ENCODE measurements at regions not wholly inside any gene's neighbourhood (a gene's known extent, or its start where the extent isn't known, plus 50 kb on each side); places are given as distances from the start of the nearest gene placed in this dataset.
A peak's percentile ranks its signal among the peaks of the same experiment; 100 is the strongest.
"Not testable (repeated sequence)": the region's sequence is repeated elsewhere in the genome, so short reads cannot be mapped to it uniquely, and the experiment has no call there.

DNA sequence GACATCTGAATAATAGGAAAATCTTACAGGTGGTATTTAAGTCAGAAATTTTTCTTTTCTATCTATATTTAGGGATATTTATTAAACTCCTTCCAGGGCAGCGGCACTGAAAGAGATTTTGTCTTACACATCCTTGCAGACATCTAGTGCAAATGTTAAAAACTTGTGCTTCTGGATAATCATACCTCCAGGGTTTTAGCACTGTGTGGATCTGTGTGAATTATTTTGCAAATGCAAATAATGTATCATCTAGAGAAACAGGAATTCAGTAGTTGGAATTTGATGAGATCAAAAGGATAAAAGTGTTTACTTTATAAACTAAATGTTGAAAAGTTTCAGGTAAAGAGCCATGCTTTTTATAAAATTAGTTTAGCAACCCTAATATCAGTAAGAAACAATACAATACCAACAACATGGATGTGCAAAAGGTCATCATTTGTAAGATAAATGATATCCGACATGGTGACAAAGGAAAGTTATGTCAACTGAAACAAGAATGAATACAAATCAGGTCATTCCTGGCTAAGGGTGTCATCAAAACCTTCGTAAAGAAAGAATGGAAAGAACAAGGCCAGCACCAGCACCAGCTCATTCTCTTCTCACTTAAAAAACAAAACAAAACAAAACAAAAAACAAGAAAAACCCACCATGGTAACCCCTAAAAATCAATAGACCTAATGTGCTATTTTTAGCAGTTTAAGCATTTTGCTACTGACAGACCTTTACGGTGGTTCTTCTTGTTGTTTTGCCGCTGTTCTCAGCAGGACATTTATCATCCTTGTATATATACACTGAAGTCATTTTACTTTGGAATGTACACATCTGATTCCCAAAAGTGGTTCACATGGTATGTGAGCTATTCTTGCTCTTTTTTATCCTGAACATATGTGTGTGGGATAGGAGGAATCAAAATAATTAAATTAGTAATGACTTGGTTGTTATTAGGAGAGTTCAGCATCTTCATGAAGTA is 219.7 kb upstream of the NDST3 start:
- peak; percentile 17 for DNase-seq

DNA sequence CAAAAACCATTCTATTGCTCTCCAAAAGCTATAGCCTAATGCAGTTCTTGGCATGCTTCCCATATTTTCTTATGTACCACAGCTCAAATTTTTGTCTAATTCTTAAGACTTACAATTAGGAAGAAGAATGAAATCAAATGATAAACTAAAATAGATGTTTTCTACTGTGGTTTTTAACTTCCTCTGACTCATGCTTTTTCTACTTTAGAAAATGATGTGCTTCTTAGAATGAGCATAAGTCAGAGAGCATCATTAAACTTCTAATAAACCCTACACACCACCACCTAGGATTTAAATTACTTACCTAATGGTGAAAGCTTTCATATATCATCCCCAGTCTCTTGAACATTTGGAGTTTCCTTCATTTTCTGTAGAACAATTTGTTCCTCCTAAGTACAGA is 217.0 kb upstream of the NDST3 start:
- DNase-seq: peak; percentile 38

DNA sequence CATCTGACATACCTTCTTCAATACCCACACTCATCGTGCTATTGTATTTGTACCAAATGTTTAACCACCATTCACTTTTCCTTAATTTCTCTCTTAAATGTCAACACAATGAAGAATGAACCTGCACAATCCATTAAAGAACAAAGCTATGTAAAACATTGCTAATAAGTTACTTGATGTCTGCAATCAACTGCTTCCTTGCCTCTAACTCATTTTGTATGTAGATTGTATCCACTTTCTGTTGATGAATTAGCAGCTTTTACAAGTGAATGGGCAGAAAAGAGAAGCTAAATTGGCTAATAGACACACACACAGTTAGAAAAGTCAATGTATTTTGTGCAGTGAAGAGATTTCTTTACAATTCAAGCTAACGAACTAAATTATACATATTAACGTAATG is 212.5 kb upstream of the NDST3 start:
- no peak for DNase-seq

DNA sequence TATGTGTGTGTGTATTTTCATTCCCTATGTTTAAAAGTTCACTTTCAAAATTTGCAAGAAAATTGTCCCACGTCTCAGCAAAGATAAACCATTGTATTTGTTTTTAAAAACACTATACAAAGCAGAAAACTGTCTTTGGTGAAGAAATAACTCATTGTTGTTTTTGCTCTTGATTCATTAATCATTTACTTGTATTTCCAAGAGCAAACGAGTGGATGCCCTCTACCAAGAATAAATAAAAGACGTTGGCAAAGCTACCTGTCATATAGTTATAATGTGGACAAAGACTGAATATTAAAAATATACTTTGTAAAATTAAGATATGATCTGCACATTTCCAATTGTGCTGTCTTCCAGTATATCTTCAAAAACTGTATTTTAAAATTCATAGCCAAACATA is 210.9 kb upstream of the NDST3 start:
- no peak for DNase-seq

DNA sequence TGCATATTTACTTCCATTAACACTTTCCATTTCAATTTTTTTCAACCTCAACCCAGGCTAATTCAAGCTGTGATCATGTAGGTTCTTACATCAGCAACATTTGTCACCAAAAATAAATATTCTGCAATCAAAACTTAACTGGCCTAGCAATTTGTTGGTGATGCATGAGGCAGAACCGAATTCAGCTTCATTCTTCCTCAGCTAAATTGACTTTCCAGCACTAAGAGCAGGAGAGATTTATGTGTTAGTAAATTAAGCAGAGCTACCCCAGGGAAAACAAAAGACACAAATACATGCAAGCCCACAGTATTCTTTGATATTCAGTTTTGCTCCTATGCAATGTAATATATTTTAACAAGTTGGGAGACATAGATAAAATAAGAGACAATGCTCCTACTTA is 208.7 kb upstream of the NDST3 start:
- DNase-seq: no peak

DNA sequence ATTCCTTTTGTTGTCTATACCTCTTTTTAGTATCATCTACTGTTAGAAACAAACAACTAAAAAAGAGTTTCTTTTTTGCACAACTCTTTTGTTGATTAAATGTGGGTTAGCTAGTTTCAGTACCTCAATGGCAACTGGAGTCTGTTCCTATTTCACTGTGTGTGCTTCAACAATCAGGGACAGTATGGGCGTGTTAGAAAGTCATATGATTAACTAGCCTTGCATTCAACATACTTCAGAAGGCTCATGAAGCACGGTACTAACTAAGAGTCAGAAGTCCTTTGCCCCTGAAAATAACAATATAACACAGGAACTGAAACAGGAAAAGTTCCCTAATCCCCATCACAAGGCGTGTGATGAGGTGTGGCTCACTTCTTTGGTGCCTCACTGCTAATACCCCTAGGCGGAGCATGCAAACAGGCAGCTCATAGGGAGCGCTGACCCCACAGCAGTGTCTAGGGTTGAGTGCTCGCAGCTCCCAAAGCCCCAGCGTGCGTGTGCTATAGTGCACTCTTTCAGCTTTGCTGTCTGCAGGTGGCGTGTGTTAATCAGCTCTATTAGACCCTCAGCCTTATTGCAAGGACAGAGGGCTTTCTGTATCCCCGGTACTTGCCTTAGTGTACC is 203.1 kb upstream of the NDST3 start:
- DNase-seq: no peak

DNA sequence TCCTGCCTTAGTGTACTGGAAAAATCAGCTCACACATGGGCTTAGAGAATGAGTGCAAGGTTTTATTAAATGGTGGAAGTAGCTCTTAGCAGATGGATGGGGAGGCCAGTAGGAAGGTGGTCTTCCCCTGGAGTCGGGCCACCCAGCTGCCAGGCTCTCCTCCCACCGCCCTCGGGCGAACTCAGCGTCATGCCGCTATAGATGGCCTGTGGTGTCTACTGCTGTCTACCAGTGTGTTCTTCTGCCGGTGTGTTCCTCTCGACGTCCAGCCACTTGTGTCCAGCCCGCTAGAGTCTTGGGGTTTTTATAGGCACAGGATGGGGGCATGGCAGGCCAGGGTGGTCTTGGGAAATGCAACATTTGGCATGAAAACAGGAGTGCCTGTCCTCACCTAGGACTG is 198.7 kb upstream of the NDST3 start:
- DNase-seq: no peak

DNA sequence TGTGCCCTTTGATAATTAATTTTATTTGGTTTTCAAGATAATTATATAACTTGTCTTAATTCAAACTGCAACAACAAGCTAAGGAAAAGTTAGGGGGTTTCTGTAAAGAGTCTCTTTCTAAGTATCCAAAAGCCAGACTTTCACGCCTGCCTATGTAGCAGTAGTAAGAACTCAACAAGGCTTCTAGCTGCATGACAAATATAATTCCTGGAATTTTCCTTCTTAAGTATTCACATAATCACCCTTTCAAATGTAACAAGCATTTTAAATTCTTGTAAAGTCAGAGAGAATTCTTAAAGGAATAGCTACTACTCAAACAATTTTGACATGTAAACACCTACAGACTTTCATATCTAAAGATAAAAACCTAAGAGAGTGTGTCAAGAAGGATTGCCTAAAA is 189.7 kb upstream of the NDST3 start:
- no peak for DNase-seq

DNA sequence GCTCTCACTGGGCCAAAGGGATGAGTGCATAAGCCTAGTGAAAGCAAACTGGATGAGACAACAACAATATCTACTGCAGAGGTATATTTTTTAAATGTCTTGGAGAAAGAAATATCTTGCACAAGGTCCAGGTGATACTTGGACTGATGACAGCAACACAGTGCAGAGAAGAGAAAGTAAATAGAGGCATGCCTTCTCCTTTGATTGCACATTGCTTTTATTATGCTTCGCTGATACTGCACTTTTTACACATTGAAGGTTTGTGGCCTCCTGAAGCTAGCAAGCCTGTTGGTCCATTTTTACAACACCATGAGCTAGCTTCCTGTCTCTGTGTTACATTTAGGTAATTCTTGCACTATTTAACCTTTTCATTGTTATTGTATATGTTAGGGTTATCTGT is 189.0 kb upstream of the NDST3 start:
- no peak for DNase-seq

DNA sequence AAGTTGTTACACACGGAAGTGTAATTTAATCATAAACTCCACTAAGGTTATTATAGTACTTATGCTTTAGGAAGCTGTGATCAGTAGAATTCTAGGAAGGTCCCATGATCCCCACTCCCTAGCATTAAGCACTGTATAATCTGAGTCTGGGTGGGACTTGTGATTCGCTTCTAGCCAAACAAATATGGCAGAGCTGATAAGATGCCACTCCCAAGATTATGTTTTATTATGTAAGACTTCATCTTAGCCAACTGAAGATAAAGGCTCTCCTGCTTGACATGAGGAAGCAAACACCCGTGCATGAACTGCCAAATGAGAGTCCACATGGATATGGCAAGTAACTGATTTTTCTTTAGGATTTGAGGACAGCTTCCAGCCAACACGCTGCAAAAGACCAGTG is 186.4 kb upstream of the NDST3 start:
- no peak for DNase-seq

DNA sequence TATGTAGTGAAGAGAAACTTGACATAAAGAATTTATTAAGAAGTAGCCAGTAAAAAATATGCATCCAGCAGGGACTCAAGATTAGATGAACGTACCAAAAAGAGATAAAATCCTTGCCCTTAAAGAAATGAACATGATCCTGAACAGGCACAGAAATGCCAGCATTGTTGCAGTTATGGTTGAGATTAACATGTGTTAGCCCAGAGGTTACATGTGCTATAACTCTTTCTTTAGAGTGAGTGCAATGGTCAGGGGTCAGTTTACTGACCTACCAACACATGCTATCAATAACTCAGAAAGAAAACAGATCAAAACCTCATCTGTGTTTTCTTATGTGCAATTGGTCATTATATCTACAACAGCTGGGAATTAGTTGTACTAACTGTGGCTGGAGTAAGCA is 166.1 kb upstream of the NDST3 start:
- DNase-seq: no peak

DNA sequence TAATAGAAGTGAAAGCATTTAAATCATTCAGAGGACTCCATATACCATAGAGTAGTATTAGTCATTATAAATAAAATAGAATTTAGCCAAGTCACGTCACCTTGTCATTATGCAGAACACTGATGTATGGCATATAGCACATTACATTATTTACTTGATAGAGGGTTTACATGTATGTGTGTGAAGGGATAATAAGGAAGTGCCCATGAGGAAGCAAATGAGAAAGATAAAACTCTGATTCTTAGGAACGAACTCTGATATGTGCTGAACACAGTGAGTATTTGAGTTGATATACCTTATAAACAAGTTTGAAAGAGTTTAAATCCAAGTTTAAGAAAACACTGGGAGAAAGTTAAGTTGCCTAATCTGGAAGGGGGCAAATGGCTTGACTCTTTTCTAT is 160.5 kb upstream of the NDST3 start:
- no peak for DNase-seq

DNA sequence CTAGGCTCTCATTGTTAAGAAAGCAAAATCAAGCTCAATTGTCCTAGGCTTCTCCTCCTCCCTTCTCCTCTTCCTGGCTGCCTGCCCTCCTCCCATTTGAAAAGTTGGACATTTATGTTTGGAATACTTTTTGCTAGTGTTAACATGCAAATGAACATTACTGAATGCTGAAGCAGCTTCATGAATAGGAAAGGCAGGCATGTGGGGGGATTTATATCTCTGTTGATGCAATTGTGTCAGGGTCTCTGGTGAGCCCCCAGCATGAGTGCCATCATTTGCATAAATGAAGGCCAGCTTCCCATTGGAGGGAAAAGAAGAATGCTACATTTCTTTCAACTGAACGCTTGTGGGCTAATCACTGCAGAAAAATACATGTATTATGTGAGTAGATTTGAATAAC is 160.1 kb upstream of the NDST3 start:
- no peak for DNase-seq

DNA sequence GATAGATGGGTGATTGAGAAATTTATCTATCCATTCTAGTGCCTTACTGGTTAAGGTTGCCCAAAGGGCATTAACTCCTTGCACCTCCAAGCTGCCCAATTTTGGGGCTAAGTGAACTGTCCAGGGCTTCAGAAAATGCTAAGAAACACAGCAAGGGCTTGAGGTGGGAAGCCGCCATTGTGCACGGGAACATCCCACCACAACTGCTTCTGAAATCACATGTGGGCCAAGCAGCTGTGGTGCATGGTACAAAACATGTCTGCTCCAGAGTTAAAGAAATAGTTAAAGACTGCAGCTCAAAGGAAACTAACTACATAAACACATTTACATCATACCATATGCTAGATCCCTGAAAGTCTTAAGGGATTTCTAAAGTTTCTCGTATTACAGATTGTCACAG is 144.3 kb upstream of the NDST3 start:
- no peak for DNase-seq

DNA sequence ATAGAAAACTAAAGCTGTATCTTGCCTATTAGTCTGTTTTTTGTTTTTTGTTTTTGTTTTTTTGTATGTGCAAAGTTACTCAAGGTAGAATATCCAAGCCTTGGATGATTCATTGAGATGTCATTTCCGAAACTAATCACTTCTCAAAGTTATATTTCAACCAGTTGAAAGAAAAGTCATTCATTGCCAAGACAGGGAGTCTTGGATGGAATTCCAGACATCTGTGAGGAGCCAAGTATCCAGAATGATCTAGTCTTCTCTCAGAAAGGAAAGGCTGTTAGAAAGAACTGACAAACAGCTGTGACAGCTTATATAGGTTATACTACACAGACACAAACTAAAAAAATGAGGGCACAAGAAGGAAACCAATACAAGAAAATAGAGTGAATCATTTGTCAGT is 141.1 kb upstream of the NDST3 start:
- DNase-seq: no peak

DNA sequence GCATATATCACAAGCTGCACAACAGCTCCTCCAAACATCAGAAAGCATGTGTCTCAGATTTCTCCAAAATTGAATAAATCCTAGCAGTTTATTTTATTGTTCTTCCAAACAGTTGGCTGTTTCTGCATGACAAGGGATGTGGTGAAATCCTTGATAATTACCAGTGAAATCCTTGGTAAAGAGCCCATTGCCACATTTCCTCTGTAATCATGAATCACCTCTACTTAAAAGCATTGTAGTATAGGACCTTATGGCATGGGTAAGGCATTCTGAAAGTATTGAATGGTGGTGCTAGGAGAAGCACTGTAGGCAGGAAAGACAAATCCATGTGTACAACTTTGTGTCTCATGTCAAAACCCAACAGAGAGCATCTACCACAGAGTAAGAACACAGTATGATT is 135.8 kb upstream of the NDST3 start:
- no peak for DNase-seq

DNA sequence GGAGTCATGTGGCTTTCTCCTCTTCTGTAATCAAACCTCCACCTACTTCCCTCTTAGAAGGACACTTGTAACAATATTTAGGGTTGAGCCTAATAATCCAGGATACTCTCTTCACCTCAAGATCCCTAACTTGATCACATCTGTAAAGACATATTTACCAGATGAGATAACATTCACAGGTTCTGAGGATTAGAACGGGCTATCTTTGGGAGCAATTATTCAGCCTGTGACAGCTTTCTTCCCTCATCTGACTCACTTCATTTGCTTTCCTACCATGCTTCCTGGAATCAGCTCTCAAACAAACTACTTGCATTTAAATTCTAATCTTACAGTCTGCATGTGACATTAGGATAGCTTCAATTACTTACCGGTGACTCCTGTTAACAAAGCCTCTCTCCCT is 133.5 kb upstream of the NDST3 start:
- DNase-seq: no peak

DNA sequence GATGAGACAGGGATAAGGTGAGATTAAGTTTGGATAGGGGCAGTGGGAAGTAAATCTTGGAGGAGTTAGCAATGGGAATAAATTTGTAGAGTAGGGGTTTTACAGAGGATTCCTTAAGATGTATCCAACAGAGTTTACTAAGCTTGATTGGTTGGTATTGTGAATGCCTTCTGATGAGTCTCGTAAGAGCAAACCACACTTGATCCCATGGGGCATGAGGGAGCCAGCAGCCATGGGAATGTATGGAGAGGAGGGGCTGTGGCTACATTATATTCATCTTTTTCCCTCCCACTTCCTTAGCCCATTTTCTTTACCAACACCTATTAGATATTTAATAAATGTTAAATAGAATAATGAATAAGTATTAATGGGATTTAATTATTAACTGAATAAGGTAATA is 126.6 kb upstream of the NDST3 start:
- DNase-seq: peak; percentile 64

DNA sequence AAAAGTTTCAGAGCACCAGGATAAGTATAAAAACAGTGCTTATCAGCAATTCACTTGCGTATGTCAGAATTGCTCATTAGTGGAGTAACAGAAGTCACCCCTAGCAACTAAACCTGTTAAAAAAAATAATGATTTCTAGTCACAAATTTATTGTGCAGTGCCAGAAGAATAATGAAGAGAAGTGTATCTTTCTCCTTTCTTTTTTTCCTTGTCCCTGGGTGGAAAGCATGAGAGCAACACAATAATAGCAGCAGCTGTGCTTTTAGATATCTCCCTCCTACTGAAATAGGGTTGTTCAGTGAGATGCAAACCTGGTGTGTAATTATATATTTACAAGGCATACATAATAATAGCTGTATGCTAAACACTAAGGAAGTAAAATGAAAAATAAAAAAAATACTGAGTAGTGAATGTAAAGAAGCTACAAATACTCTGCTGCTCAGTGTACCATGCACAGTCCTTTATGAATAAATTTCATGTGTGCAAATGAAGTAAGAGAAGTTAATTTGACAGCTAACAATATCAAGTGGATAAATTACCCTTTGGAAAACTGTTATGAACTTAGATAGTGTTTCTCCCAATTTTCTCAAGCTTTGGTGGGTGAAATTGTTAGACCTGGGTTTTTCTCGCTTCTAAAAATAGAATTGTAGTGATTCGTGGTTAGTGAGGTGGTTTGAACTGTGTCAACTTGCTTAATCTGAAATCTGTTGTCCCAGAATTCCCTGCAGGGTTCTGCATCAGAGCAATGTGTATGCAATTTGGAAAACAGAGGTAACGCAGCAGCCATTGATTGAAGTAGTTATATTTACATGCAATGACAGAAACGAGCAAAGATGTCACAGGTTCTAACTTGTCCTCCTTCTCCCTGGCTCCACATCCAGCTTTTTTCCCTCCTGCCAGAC is 125.7 kb upstream of the NDST3 start:
- no peak for DNase-seq

DNA sequence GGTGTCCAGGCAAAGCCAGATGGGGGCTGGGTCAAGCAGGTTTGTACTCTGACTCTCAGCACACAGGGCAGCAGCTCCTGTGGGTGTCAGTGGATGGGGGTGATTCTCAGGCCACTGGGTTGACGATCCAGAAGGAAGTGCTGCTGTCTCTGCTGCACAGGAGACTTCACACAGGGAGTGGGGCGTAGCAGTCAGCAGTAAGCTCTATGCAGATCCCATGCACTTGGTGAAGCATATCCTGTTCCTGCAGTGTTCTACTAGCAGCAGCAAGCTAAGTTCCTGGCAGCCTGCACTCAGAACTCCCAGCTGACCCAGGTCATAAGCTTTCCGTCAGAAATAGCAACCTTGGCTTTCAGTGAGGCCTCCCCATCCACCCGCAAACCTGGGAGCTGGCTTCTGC is 117.6 kb upstream of the NDST3 start:
- DNase-seq: no peak

DNA sequence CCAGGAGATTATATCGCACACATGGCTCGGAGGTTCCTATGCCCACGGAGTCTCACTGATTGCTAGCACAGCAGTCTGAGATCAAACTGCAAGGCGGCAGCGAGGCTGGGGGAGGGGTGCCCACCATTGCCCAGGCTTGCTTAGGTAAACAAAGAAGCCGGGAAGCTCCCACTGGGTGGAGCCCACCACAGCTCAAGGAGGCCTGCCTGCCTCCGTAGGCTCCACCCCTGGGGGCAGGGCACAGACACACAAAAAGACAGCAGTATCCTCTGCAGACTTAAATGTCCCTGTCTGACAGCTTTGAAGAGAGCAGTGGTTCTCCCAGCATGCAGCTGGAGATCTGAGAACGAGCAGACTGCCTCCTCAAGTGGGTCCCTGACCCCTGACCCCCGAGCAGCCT is 112.0 kb upstream of the NDST3 start:
- not testable (repeated sequence) for DNase-seq

DNA sequence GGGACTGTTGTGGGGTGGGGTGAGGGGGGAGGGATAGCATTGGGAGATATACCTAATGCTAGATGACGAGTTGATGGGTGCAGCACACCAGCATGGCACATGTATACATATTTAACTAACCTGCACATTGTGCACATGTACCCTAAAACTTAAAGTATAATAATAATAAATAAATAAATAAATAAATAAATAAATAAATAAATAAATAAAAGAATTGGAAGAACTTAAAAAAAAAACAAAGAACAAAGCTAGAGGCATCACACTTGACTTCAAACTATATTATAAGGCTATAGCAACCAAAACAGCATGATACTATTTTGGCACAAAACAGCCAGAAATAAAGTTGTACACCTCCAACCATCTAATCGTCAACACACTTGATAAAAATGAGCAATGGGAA is 106.5 kb upstream of the NDST3 start:
- DNase-seq: not testable (repeated sequence)

DNA sequence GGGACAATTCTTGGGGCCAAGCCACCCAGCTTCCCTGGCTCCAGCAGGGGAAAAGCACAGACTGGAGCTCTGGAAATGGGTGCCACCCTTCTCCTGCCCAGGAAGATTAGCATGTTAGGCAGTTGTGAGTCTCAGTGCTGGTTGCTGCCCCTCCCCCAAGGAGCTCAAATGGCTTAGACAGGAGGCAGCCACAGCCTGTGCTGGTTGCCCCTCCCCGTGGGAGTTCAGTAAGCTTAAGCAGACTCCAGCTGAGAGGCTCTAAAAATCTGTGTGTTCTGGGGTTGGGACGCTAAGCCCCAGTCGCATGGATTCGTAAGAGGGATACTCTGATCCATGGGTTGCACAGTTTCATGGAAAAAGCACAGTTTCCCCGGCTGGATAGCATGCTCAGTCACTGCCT is 92.7 kb upstream of the NDST3 start:
- no peak for DNase-seq

All from fibroblast of skin of back (primary cell).